ENCODE measurements at regions not wholly inside any gene's neighbourhood (a gene's known extent, or its start where the extent isn't known, plus 50 kb on each side); places are given as distances from the start of the nearest gene placed in this dataset.
"Not testable (repeated sequence)": the region's sequence is repeated elsewhere in the genome, so short reads cannot be mapped to it uniquely, and the experiment has no call there.

GRCh38 chr7:73156510-73157168, 70.8 kb upstream of the SPDYE9 start:
- TF ChIP-seq, protein P1, sequence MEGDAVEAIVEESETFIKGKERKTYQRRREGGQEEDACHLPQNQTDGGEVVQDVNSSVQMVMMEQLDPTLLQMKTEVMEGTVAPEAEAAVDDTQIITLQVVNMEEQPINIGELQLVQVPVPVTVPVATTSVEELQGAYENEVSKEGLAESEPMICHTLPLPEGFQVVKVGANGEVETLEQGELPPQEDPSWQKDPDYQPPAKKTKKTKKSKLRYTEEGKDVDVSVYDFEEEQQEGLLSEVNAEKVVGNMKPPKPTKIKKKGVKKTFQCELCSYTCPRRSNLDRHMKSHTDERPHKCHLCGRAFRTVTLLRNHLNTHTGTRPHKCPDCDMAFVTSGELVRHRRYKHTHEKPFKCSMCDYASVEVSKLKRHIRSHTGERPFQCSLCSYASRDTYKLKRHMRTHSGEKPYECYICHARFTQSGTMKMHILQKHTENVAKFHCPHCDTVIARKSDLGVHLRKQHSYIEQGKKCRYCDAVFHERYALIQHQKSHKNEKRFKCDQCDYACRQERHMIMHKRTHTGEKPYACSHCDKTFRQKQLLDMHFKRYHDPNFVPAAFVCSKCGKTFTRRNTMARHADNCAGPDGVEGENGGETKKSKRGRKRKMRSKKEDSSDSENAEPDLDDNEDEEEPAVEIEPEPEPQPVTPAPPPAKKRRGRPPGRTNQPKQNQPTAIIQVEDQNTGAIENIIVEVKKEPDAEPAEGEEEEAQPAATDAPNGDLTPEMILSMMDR (conservative IDR thresholded peaks at IDR 0.05), result not testable (repeated sequence)
- not testable (repeated sequence) for TF ChIP-seq ZFX (IDR thresholded peaks at IDR 0.05)

Data from C4-2B (cell line).